Testis (tissue), 2 donors: ENCODE measurements at regions not wholly inside any gene's neighbourhood (a gene's known extent, or its start where the extent isn't known, plus 50 kb on each side); places are given as distances from the start of the nearest gene placed in this dataset.
"Not testable (repeated sequence)": the region's sequence is repeated elsewhere in the genome, so short reads cannot be mapped to it uniquely, and the experiment has no call there.

Experiments
- CTCF ChIP-seq, 3 experiments: fragments of 450-650 bp in 2 of 3; fragments of 200-600 bp in 1 of 3; sonication (generic) in 1 of 3; IDR thresholded peaks; one replicate each; pipeline ENCODE4 v1.5.1; 2016 to 2019; ENCODE audit warnings: antibody characterized with exemption in 3 of 3, mild to moderate bottlenecking in 2 of 3, moderate library complexity in 1 of 3
- POLR2A ChIP-seq: fragments of 450-650 bp; IDR thresholded peaks from one replicate; pipeline ENCODE4 v1.6.1; 2017; ENCODE audit warnings: antibody characterized with exemption, mild to moderate bottlenecking, moderate library complexity

- TF ChIP-seq CTCF (IDR thresholded peaks at IDR 0.05); POLR2A: not testable (repeated sequence)
These were observed 655.2 kb upstream of the CHAC2 start for GRCh38 chr2:53112408-53112807.
